ENCODE measurements at regions not wholly inside any gene's neighbourhood (a gene's known extent, or its start where the extent isn't known, plus 50 kb on each side); places are given as distances from the start of the nearest gene placed in this dataset.

- H3K4me3 ChIP-seq (ENCODE audit: low read depth, low read length, poor library complexity, severe bottlenecking), result no peak overlapping the region
- no TSS peak for BruUV-seq (replicated peaks)
- H4K20me1 ChIP-seq (ENCODE audit: insufficient read depth, low read length), result no peaks in the 10 kb centered on the region
- intact Hi-C loops (cut with micrococcal nuclease; ENCODE audit: unreplicated experiment), result no loop called here
- no peaks in the 10 kb centered on the region for H3K4me1 ChIP-seq (ENCODE audit: insufficient read depth, low read length, poor library complexity, severe bottlenecking)
- POLR2A ChIA-PET, result interaction anchor here (0.8 kb wide), 1 partner anchor 142 kb away, joined by 3 read pairs; no protein-coding TSS in a partner anchor
- H3K9me3 ChIP-seq (ENCODE audit: low read length), result no peaks in the 10 kb centered on the region
- no peaks in the 10 kb centered on the region for H3K36me3 ChIP-seq (ENCODE audit: insufficient read depth, low read length)
- TF ChIP-seq CTCF (conservative IDR thresholded peaks at IDR 0.05; ENCODE audit: low read length) (no peak), EZH2phosphoT487 (IDR thresholded peaks at IDR 0.05; ENCODE audit: borderline replicate concordance, low read depth, low read length) (no peak)
- no peaks in the 10 kb centered on the region for H3K79me2 ChIP-seq (ENCODE audit: insufficient read depth, low read depth, low read length)
- CTCF ChIA-PET (ENCODE audit: unreplicated experiment), result no interaction called here
- H3K27ac ChIP-seq (ENCODE audit: low read depth, low read length, poor library complexity, severe bottlenecking), result no peak overlapping the region
- H3K4me2 ChIP-seq (ENCODE audit: low read length), result no peak overlapping the region
- DNase-seq (ENCODE audit: low spot score), result no peak
- H2AFZ ChIP-seq (ENCODE audit: low read length), result no peak overlapping the region
- no peaks in the 10 kb centered on the region for H3K9me2 ChIP-seq (ENCODE audit: insufficient read depth, low read length)
Measured at GRCh38 chr5:167451076-167451475, 840.4 kb upstream of the WWC1 start.

DNA sequence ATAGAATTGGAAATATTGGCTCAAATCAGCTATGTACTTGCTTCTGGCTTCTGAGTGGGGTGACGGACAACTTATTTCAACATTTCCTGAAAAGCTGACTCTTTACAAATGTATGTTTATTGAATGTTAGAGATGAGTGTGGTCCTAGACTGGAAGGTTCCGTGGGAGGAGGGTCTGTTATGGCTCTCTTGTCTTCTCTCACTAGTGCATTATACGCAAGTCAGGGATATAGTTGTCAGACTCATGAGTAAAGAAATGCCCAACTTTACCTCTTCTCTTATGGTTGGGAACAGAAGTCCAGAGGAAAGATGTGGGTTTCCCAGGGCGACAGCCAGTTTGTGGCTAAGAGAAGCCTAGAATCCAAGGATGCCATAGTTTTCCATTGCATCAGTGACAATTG lies 839.3 kb upstream of the WWC1 start:
- no TSS peak for BruUV-seq (replicated peaks)
- no peak overlapping the region for H3K27ac ChIP-seq (ENCODE audit: low read depth, low read length, poor library complexity, severe bottlenecking)
- TF ChIP-seq CTCF (conservative IDR thresholded peaks at IDR 0.05; ENCODE audit: low read length), result no peak
- TF ChIP-seq EZH2phosphoT487 (IDR thresholded peaks at IDR 0.05; ENCODE audit: borderline replicate concordance, low read depth, low read length), result no peak
- no peaks in the 10 kb centered on the region for H3K9me2 ChIP-seq (ENCODE audit: insufficient read depth, low read length)
- intact Hi-C loops (cut with micrococcal nuclease; ENCODE audit: unreplicated experiment), result no loop called here
- H3K4me1 ChIP-seq (ENCODE audit: insufficient read depth, low read length, poor library complexity, severe bottlenecking), result no peaks in the 10 kb centered on the region
- CTCF ChIA-PET (ENCODE audit: unreplicated experiment), result no interaction called here
- no peak overlapping the region for H3K4me3 ChIP-seq (ENCODE audit: low read depth, low read length, poor library complexity, severe bottlenecking)
- no peaks in the 10 kb centered on the region for H4K20me1 ChIP-seq (ENCODE audit: insufficient read depth, low read length)
- H3K9me3 ChIP-seq (ENCODE audit: low read length), result no peaks in the 10 kb centered on the region
- H2AFZ ChIP-seq (ENCODE audit: low read length), result no peak overlapping the region
- no peaks in the 10 kb centered on the region for H3K36me3 ChIP-seq (ENCODE audit: insufficient read depth, low read length)
- POLR2A ChIA-PET, result no interaction called here
- H3K4me2 ChIP-seq (ENCODE audit: low read length), result no peak overlapping the region
- DNase-seq (ENCODE audit: low spot score), result no peak
- no peaks in the 10 kb centered on the region for H3K79me2 ChIP-seq (ENCODE audit: insufficient read depth, low read depth, low read length)

GRCh38 chr5:167453246-167454030 lies 838.0 kb upstream of the WWC1 start:
- no TSS peak for BruUV-seq (replicated peaks)
- POLR2A ChIA-PET, result no interaction called here

More at GRCh38 chr5:167453246-167454030, 838.0 kb upstream of the WWC1 start:
- Histone ChIP-seq H3K9me2 (ENCODE audit: insufficient read depth, low read length) (no peaks in the 10 kb centered on the region), H2AFZ (ENCODE audit: low read length) (no peak overlapping the region), H3K9me3 (ENCODE audit: low read length) (no peaks in the 10 kb centered on the region), H3K4me3 (ENCODE audit: low read depth, low read length, poor library complexity, severe bottlenecking) (no peak overlapping the region), H4K20me1 (ENCODE audit: insufficient read depth, low read length) (no peaks in the 10 kb centered on the region), H3K36me3 (ENCODE audit: insufficient read depth, low read length) (no peaks in the 10 kb centered on the region), H3K4me2 (ENCODE audit: low read length) (no peak overlapping the region), H3K79me2 (ENCODE audit: insufficient read depth, low read depth, low read length) (no peaks in the 10 kb centered on the region), H3K27ac (ENCODE audit: low read depth, low read length, poor library complexity, severe bottlenecking) (no peak overlapping the region), H3K4me1 (ENCODE audit: insufficient read depth, low read length, poor library complexity, severe bottlenecking) (no peaks in the 10 kb centered on the region)
- CTCF ChIA-PET (ENCODE audit: unreplicated experiment), result no interaction called here
- intact Hi-C loops (cut with micrococcal nuclease; ENCODE audit: unreplicated experiment), result no loop called here
- TF ChIP-seq CTCF (conservative IDR thresholded peaks at IDR 0.05; ENCODE audit: low read length) (no peak), EZH2phosphoT487 (IDR thresholded peaks at IDR 0.05; ENCODE audit: borderline replicate concordance, low read depth, low read length) (no peak)
- DNase-seq (ENCODE audit: low spot score), result no peak
